ENCODE measurements at regions not wholly inside any gene's neighbourhood (a gene's known extent, or its start where the extent isn't known, plus 50 kb on each side); places are given as distances from the start of the nearest gene placed in this dataset.
"Not testable (repeated sequence)": the region's sequence is repeated elsewhere in the genome, so short reads cannot be mapped to it uniquely, and the experiment has no call there.

DNA sequence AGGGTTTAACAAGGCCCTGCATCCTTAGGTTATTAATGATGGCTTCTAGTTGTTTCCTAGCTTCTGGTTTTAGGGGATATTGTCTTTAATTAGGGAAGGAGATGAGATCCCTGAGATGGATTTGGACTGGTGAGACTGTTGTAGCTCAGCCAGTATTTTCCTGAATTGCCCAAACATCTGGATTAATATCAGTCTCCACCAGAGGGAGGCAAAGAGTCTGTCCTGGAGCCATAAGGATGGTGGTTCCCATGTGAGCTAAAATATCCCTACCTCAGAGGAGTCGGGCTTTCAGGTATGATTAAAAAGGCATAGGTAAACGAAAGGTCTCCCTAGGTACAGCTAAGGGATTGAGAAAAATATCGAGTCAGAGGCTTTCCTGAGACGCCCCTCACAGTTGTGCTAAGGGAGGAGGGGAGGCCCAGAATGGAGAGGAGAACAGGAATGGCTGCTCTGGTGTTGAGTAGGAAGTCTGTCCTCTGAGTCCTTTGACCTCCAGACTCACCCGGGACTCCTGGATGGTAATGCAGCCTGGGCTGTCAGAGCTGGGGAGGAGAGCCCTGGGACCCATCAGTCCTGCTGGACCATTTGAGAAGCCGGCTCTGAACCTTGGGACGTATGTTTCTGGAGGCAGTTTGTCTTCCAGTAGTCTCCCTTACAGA is 130.3 kb upstream of the PLGLB1 start:
- DNase-seq; H3K4me1 Mint-ChIP-seq (ENCODE audit: low read depth); H3K9me3 Mint-ChIP-seq; H3K4me3 Mint-ChIP-seq; CTCF ChIA-PET; H3K27me3 Mint-ChIP-seq (ENCODE audit: low read depth); H3K27ac Mint-ChIP-seq; H3K36me3 Mint-ChIP-seq (ENCODE audit: low read depth); intact Hi-C loops (cut with micrococcal nuclease): not testable (repeated sequence)

DNA sequence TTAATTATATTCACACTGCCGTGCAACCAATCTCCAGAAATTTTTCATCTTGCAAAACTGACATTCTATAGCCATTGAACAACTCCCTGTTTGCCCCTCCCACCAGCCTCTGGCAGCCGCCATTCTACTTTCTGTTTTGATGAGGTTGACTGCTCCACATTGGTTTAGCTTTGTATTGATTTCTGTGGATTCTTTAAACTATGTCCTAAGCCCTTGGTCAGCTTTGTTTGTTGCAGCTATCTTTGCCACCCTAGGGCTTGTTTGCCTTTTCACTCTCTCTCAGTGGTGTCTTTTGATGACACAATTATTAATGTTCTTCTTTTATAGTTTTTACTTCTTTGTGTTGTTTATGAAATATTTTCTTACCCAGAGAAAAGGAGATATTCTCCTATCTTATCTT is 152.8 kb upstream of the PLGLB1 start:
- intact Hi-C loops (cut with micrococcal nuclease); CTCF ChIA-PET; H3K4me1 Mint-ChIP-seq (ENCODE audit: low read depth); DNase-seq; H3K27me3 Mint-ChIP-seq (ENCODE audit: low read depth); H3K27ac Mint-ChIP-seq; H3K9me3 Mint-ChIP-seq; H3K4me3 Mint-ChIP-seq; H3K36me3 Mint-ChIP-seq (ENCODE audit: low read depth): not testable (repeated sequence)

DNA sequence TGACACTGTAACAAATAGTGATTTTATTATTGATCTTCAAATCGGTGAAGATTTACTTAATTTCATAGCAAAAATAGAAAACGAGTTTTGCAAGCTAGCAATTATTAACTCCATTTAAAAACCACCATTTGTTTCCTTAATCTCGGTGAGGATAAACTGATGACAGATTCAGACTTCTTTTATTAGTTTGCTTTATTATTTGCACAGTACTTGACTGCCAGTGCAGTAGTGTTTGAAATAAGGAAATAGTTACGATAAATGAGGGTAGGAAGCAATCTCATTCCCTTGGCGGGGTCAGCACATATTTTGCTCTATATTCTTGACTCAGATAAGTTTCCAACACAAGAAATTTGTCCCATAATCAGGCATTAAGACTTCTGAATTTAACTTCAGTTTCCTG is 161.7 kb upstream of the PLGLB1 start:
- intact Hi-C loops (cut with micrococcal nuclease), result not testable (repeated sequence)

DNA sequence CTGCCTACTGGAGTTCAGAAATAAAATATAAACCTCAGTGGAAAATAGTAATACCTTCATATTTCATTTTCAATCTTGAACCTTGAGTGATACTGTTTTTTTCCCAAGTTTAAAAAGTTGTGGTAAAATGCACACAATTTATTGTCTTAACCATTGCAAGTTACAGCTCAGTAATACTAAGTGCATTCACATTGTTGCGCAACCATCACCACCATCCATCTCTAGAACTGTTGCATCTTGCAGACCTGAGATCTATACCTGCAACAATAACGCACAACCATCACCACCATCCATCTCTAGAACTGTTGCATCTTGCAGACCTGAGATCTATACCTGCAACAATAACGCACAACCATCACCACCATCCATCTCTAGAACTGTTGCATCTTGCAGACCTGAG is 162.6 kb upstream of the PLGLB1 start:
- H3K4me3 Mint-ChIP-seq; intact Hi-C loops (cut with micrococcal nuclease); H3K9me3 Mint-ChIP-seq; DNase-seq; CTCF ChIA-PET; H3K27me3 Mint-ChIP-seq (ENCODE audit: low read depth); H3K4me1 Mint-ChIP-seq (ENCODE audit: low read depth); H3K27ac Mint-ChIP-seq; H3K36me3 Mint-ChIP-seq (ENCODE audit: low read depth): not testable (repeated sequence)

More for the DNA sequence above, 161.7 kb upstream of the PLGLB1 start:
- DNase-seq; H3K4me1 Mint-ChIP-seq (ENCODE audit: low read depth); CTCF ChIA-PET; H3K27me3 Mint-ChIP-seq (ENCODE audit: low read depth); H3K36me3 Mint-ChIP-seq (ENCODE audit: low read depth); H3K4me3 Mint-ChIP-seq; H3K27ac Mint-ChIP-seq; H3K9me3 Mint-ChIP-seq: not testable (repeated sequence)

DNA sequence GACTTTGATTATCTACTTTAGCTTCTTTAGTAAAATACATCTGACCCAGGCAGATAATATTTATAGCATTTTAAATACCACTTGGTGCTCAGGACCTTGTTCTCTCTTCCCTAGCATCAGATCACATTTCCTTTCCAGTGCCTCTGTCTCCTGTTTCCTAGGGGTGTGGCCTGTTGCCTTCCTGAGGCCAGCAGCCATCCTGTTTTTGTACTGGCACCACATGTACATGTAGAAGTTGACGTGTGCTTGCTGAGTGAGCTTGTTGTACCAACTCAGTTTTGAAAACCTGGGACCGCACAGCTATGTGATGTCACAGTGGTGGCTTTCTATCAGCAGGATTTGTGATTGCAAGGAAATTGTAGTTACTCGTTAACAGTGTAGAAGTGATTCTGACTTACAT is 167.6 kb upstream of the PLGLB1 start:
- CTCF ChIA-PET; H3K4me1 Mint-ChIP-seq (ENCODE audit: low read depth); DNase-seq; intact Hi-C loops (cut with micrococcal nuclease); H3K27ac Mint-ChIP-seq; H3K36me3 Mint-ChIP-seq (ENCODE audit: low read depth); H3K9me3 Mint-ChIP-seq; H3K4me3 Mint-ChIP-seq; H3K27me3 Mint-ChIP-seq (ENCODE audit: low read depth): not testable (repeated sequence)

DNA sequence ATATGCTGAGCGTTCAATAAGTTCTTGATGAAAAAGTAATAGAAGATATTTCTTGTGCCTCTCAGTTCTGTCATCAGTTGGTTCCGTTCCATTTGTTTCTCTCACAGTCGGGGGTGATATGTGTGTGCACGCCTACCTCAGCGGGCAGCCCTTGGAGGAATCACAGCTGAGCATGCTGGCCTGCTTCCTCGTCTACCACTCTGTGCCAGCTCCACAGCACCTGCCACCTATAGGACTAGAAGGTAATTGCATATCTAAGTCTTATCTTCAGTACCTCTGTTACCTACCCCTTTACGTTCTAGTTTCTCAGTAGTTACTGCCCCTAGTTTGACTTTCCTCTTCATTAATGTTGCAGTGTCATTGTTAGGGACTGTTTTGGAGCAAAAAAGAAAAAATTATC is 171.7 kb upstream of the PLGLB1 start:
- intact Hi-C loops (cut with micrococcal nuclease); H3K4me3 Mint-ChIP-seq; DNase-seq; H3K4me1 Mint-ChIP-seq (ENCODE audit: low read depth); H3K36me3 Mint-ChIP-seq (ENCODE audit: low read depth); H3K27ac Mint-ChIP-seq; H3K9me3 Mint-ChIP-seq; CTCF ChIA-PET; H3K27me3 Mint-ChIP-seq (ENCODE audit: low read depth): not testable (repeated sequence)

DNA sequence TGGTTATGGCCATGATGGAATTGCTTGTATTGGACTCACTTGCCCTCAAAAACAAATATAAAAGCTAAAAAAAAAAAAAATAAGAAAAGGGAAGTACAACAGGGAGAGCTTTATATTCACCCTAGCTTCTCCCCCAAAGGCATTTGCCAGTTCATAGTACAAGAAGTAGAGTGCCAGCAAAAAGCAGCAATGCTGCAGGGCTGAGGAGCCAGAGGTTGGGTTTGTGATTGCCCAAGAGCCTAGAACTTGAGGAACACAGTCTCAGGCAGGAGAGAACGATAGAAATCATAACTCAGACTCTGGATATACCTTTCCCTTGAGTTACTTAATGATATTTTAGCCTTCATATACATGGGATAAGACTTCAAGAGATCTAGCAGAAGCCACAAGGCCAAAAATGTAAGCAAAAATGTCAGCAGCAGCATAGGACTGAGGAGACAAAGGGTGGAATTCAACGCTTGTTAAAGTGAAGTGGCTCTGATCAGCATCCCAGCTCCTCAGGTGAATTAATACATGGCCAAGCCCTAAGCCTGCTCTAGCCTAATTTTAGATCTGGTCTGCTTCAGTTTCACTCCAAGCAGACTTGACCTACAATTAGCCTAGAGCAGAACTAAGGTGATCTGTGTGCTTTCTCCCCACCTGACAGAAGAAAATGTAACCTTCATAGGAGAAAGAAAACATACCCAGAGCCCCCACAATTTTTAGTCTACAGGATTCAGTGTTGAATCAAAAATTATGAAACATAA is 172.8 kb upstream of the PLGLB1 start:
- intact Hi-C loops (cut with micrococcal nuclease); H3K27me3 Mint-ChIP-seq (ENCODE audit: low read depth); H3K27ac Mint-ChIP-seq; DNase-seq; H3K4me1 Mint-ChIP-seq (ENCODE audit: low read depth); H3K9me3 Mint-ChIP-seq; CTCF ChIA-PET; H3K36me3 Mint-ChIP-seq (ENCODE audit: low read depth); H3K4me3 Mint-ChIP-seq: not testable (repeated sequence)

DNA sequence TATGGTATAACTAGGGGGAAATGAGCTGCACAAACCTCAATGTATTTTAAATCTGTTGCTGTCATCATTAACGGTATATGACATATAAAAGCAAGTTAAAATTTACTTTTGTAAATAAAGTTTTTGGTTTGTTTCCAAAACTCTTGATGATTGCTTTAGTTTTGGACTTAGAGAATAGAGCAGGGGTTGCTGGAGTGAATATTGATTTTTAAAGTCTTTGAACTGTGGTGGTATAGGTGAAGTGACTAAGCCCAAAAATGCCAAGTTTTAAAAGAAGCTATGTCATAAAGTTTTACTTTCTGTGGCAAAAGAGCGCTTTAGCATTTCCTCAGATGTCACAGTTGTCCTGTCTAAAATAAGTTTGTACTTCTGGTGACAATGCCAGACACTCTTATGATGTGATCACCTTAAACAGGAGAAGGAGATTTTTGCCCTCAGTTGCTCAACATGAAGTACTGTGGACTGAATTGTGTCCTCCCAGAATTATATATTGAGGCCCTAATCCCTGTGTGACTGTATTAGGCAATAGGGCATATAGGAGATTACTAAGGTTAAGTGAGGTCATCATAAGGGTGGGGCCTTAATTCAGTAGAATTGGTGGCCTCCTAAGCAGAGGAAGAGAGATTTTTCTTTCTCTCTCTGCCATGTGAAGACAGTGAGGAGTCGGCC is 175.2 kb upstream of the PLGLB1 start:
- DNase-seq; H3K27ac Mint-ChIP-seq; H3K4me1 Mint-ChIP-seq (ENCODE audit: low read depth); CTCF ChIA-PET; H3K9me3 Mint-ChIP-seq; H3K4me3 Mint-ChIP-seq; H3K27me3 Mint-ChIP-seq (ENCODE audit: low read depth); intact Hi-C loops (cut with micrococcal nuclease); H3K36me3 Mint-ChIP-seq (ENCODE audit: low read depth): not testable (repeated sequence)

DNA sequence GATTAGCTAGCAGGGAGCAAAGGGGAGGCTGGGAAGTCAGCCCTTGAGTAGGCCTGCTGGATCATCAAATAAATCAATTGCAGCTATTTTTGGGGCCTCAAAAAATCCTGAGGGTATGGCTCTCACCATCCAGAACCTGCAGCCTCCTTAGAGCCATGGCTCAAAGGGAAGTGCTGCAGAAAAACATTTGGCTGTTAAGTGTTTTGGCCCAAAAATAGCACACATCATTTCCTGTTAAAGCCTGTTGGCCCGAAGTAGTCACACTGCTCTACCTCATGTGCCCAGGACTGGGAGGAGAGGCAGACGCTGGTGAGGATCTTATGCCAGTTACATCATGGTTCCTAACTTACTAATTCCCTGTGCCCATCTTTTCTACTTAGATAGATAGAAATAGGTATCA is 176.8 kb upstream of the PLGLB1 start:
- H3K27me3 Mint-ChIP-seq (ENCODE audit: low read depth); H3K36me3 Mint-ChIP-seq (ENCODE audit: low read depth); CTCF ChIA-PET; H3K4me1 Mint-ChIP-seq (ENCODE audit: low read depth); H3K27ac Mint-ChIP-seq; H3K9me3 Mint-ChIP-seq; H3K4me3 Mint-ChIP-seq; intact Hi-C loops (cut with micrococcal nuclease); DNase-seq: not testable (repeated sequence)

DNA sequence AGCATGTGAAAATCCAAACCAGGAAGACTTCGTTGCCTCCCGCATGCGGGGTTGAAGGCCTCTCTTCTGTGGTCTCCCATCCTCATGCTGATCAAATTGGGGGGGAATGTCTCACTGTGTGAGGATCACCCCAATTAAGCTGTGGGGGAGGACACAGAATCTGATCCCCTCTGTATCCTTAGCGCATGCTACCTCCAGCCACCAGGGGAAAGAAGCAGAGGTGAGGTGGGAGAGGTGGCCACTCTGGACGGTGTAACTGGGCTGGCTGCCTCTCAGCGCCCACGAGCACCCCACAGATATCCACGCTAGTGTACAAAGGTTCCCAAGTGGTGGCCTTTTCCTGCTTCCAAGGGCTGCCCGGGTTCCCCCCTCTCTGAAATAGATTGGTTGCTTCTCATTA is 177.6 kb upstream of the PLGLB1 start:
- H3K27me3 Mint-ChIP-seq (ENCODE audit: low read depth); H3K27ac Mint-ChIP-seq; H3K4me1 Mint-ChIP-seq (ENCODE audit: low read depth); H3K9me3 Mint-ChIP-seq; DNase-seq; H3K4me3 Mint-ChIP-seq; CTCF ChIA-PET; intact Hi-C loops (cut with micrococcal nuclease); H3K36me3 Mint-ChIP-seq (ENCODE audit: low read depth): not testable (repeated sequence)

DNA sequence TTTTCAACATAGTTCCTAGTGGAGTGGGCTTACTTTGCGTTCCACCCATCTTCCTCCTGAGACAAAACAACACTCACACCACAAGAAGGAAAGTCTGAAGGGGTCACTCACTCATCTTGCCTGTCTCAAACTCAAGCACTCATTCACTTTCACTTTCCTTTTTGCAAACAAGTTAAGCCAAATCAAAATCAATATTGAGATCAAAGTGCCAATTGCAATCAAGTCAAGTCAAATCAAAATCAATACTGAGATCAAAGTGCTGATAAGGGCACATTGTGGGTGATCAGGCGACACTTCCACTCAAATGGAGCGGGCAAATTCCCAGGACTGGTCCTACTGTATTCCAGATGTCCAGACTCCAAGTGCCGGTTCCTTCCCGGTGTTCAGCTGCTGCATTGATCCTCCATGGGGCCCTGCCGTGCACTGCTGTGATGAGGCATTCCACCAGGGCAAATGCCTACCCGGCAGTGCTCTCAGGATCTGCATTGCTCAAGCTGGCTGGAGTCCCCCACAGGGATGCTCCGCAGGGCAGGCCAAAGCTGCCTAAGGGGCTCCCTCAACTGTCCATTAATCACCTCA is 183.0 kb upstream of the PLGLB1 start:
- H3K4me3 Mint-ChIP-seq; H3K27ac Mint-ChIP-seq; H3K27me3 Mint-ChIP-seq (ENCODE audit: low read depth); H3K4me1 Mint-ChIP-seq (ENCODE audit: low read depth); CTCF ChIA-PET; intact Hi-C loops (cut with micrococcal nuclease); H3K36me3 Mint-ChIP-seq (ENCODE audit: low read depth); DNase-seq: not testable (repeated sequence)
- H3K9me3 Mint-ChIP-seq, result peaks cover 12% of the 10 kb centered on the region

DNA sequence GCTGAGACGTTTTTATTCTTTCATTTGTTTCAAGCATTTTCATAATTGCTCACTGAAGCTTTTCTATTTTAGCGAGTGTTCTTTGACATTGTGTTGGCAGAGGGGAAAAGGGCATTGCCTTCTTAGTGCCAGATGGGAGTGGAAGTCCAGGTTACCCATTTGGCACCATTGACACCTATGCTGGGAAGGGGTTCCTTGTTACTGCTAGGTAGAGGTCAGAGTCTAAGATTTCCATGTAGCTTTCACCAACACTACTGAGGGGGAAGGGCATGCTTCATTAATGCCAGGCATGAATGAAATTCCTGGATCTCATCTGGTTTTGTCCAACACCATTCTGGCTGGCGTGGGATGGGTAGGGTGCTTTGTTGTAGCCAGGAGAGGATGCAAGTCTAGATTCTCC is 191.3 kb upstream of the PLGLB1 start:
- H3K4me1 Mint-ChIP-seq (ENCODE audit: low read depth); H3K9me3 Mint-ChIP-seq; H3K4me3 Mint-ChIP-seq; intact Hi-C loops (cut with micrococcal nuclease); H3K27ac Mint-ChIP-seq; H3K36me3 Mint-ChIP-seq (ENCODE audit: low read depth); CTCF ChIA-PET; DNase-seq; H3K27me3 Mint-ChIP-seq (ENCODE audit: low read depth): not testable (repeated sequence)

DNA sequence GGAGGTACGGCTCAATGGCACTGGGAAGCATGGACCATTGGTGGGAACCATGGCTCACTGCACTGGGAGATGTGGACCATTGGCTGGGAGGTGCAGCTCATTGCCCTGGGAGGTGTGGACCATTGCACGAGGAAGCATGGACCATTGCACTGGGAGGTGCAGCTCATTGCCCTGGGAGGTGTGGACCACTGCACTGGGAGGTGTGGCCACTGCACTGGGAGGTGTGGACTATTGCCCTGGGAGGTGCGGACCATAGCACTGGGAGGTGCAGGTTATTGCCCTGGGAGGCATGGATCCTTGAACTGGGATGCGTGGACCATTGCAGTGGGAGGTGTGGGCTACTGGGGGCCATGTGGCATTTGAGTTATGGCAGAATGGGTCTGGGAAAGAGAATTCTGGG is 195.4 kb upstream of the PLGLB1 start:
- H3K9me3 Mint-ChIP-seq; H3K4me1 Mint-ChIP-seq (ENCODE audit: low read depth); H3K4me3 Mint-ChIP-seq; H3K36me3 Mint-ChIP-seq (ENCODE audit: low read depth); H3K27ac Mint-ChIP-seq; intact Hi-C loops (cut with micrococcal nuclease); DNase-seq; CTCF ChIA-PET; H3K27me3 Mint-ChIP-seq (ENCODE audit: low read depth): not testable (repeated sequence)

All from activated naive CD4-positive, alpha-beta T cell treated with anti-CD3 and anti-CD28 coated beads for 36 hours (primary cell).